Neural progenitor cell (in vitro differentiated cells): ENCODE measurements at regions not wholly inside any gene's neighbourhood (a gene's known extent, or its start where the extent isn't known, plus 50 kb on each side); places are given as distances from the start of the nearest gene placed in this dataset.

Experiments used
- DNase-seq: peaks from one replicate; pipeline ENCODE4 v3.0.0-alpha.2; 2016; ENCODE audit warnings: low spot score
- H2AFZ ChIP-seq: fragments of 200-600 bp; sonication (generic); replicated peaks from 2 replicates; pipeline ENCODE4 v1.6.1; 2016; ENCODE audit warnings: antibody characterized with exemption
- H3F3A ChIP-seq: fragments of 200-600 bp; sonication (generic); 2 replicates; pipeline ENCODE4 v1.6.1; 2016; ENCODE audit warnings: antibody characterized with exemption, low read depth
- H3K27ac ChIP-seq: fragments of 200-600 bp; sonication (generic); 2 replicates; pipeline ENCODE4 v1.5.1; 2016; ENCODE audit warnings: mild to moderate bottlenecking
- H3K27me3 ChIP-seq: fragments of 200-600 bp; sonication (generic); 2 replicates; pipeline ENCODE4 v1.6.1; 2016; ENCODE audit warnings: mild to moderate bottlenecking, moderate library complexity
- H3K36me3 ChIP-seq: fragments of 200-600 bp; sonication (generic); 2 replicates; pipeline ENCODE4 v1.5.1; 2016
- H3K4me1 ChIP-seq: fragments of 200-600 bp; sonication (generic); 2 replicates; pipeline ENCODE4 v1.6.1; 2016; ENCODE audit warnings: mixed run types
- H3K4me2 ChIP-seq: fragments of 200-600 bp; sonication (generic); 2 replicates; pipeline ENCODE4 v1.6.1; 2016
- H3K4me3 ChIP-seq: fragments of 200-600 bp; sonication (generic); 2 replicates; pipeline ENCODE4 v1.5.1; 2016
- H3K79me2 ChIP-seq: fragments of 200-600 bp; sonication (generic); 2 replicates; pipeline ENCODE4 v1.6.1; 2016; ENCODE audit warnings: low read depth
- H3K9ac ChIP-seq: fragments of 200-600 bp; sonication (generic); 2 replicates; pipeline ENCODE4 v1.6.1; 2016
- H3K9me3 ChIP-seq: fragments of 200-600 bp; sonication (generic); 2 replicates; pipeline ENCODE4 v1.5.1; 2016; ENCODE audit warnings: low read depth
- H4K20me1 ChIP-seq: fragments of 200-600 bp; sonication (generic); 2 replicates; pipeline ENCODE4 v1.6.1; 2016; ENCODE audit warnings: low read depth
- H3K27ac Mint-ChIP-seq: 3 replicates; pipeline ENCODE4 v1.8.0; 2021; ENCODE audit warnings: mixed read lengths
- H3K27me3 Mint-ChIP-seq: 2 replicates; pipeline ENCODE4 v1.8.0; 2022; ENCODE audit warnings: low read depth, mild to moderate bottlenecking, inconsistent platforms, moderate library complexity, mixed read lengths; ENCODE audit not compliant: insufficient read depth
- H3K36me3 Mint-ChIP-seq: 3 replicates; pipeline ENCODE4 v1.8.0; 2021; ENCODE audit warnings: mixed read lengths
- H3K4me1 Mint-ChIP-seq: 3 replicates; pipeline ENCODE4 v1.8.0; 2021; ENCODE audit warnings: mixed read lengths
- H3K4me3 Mint-ChIP-seq: 3 replicates; pipeline ENCODE4 v1.8.0; 2021; ENCODE audit warnings: mild to moderate bottlenecking, moderate library complexity, mixed read lengths
- H3K9me3 Mint-ChIP-seq: 3 replicates; pipeline ENCODE4 v1.8.0; 2020; ENCODE audit warnings: mixed read lengths
- EZH2 ChIP-seq: fragments of 200-600 bp; sonication (generic); IDR thresholded peaks from 2 replicates; pipeline ENCODE4 v1.6.1; 2017; ENCODE audit warnings: antibody characterized with exemption, mild to moderate bottlenecking, moderate library complexity
- EZH2phosphoT487 ChIP-seq: fragments of 200-600 bp; sonication (generic); IDR thresholded peaks from 2 replicates; pipeline ENCODE4 v1.6.1; 2017; ENCODE audit warnings: antibody characterized with exemption
- TF ChIP-seq, protein P1 (sequence below): fragments of 200-600 bp; sonication (generic); IDR thresholded peaks from 2 replicates; pipeline ENCODE4 v1.5.1; 2017; ENCODE audit warnings: antibody characterized with exemption, mild to moderate bottlenecking

DNA sequence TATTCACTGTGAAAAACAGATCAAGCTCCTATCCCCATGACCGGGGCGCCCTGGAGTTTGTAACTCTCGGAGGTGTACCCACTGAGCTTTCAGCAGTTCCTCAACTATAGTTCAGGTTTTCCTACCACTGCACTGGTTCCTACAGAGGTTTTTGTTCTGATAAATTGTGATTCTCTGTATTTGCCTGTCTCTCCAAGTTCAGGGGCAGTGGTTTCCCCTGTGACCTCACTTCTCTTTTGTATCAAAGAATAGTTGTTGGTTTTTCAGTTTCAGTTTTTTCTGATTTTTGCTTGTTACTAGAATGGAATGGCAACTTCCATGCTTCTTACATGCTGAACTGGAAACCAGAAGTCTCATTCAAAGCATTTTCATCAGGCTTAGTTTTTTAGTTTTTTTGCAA is 56.8 kb upstream of the PLS3 start:
- H3K36me3 Mint-ChIP-seq, result no peaks in the 10 kb centered on the region
- H2AFZ ChIP-seq, result no peak overlapping the region
- H4K20me1 ChIP-seq, result no peaks in the 10 kb centered on the region
- no peak for DNase-seq
- no peak overlapping the region for H3K9ac ChIP-seq
- H3K4me1 Mint-ChIP-seq, result no peaks in the 10 kb centered on the region
- H3K4me1 ChIP-seq, result peaks cover 3% of the 10 kb centered on the region
- no peaks in the 10 kb centered on the region for H3K27me3 ChIP-seq
- H3K27ac ChIP-seq, result no peak overlapping the region
- no peaks in the 10 kb centered on the region for H3K9me3 ChIP-seq
- H3K79me2 ChIP-seq, result no peaks in the 10 kb centered on the region
- H3F3A ChIP-seq, result peaks cover 8% of the 10 kb centered on the region
- no peak overlapping the region for H3K4me2 ChIP-seq
- H3K9me3 Mint-ChIP-seq, result peaks cover 7% of the 10 kb centered on the region
- H3K4me3 Mint-ChIP-seq, result no peak overlapping the region
- H3K36me3 ChIP-seq, result no peaks in the 10 kb centered on the region
- TF ChIP-seq EZH2phosphoT487 (no peak), EZH2 (no peak)
- TF ChIP-seq, protein P1, sequence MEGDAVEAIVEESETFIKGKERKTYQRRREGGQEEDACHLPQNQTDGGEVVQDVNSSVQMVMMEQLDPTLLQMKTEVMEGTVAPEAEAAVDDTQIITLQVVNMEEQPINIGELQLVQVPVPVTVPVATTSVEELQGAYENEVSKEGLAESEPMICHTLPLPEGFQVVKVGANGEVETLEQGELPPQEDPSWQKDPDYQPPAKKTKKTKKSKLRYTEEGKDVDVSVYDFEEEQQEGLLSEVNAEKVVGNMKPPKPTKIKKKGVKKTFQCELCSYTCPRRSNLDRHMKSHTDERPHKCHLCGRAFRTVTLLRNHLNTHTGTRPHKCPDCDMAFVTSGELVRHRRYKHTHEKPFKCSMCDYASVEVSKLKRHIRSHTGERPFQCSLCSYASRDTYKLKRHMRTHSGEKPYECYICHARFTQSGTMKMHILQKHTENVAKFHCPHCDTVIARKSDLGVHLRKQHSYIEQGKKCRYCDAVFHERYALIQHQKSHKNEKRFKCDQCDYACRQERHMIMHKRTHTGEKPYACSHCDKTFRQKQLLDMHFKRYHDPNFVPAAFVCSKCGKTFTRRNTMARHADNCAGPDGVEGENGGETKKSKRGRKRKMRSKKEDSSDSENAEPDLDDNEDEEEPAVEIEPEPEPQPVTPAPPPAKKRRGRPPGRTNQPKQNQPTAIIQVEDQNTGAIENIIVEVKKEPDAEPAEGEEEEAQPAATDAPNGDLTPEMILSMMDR, result no peak
- H3K27ac Mint-ChIP-seq, result no peak overlapping the region
- no peak overlapping the region for H3K4me3 ChIP-seq
- peaks cover 2% of the 10 kb centered on the region for H3K27me3 Mint-ChIP-seq
